ENCODE measurements at regions not wholly inside any gene's neighbourhood (a gene's known extent, or its start where the extent isn't known, plus 50 kb on each side); places are given as distances from the start of the nearest gene placed in this dataset.

DNA sequence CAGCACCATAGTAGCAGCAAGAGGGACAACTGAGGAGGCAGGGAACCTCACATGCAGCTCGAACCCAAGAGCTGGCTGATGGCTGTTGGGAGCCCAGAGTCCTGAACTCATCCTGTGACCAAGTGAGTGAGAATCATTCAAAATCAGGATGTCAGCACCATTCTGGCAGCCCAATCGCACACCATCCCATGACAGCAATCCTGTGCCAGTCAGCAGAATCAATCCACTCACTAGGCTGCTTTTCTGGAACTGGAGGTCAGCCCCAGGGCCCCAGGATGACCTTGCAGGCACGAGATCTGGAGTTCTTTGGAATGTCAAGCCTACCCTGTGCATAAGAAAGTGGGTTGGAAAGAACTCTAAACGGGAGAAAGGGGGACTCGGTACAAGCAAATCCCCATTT lies 67.8 kb upstream of the TAF11L2 start:
- no peak for DNase-seq (ENCODE audit: low read depth)
- TF ChIP-seq, protein P1, sequence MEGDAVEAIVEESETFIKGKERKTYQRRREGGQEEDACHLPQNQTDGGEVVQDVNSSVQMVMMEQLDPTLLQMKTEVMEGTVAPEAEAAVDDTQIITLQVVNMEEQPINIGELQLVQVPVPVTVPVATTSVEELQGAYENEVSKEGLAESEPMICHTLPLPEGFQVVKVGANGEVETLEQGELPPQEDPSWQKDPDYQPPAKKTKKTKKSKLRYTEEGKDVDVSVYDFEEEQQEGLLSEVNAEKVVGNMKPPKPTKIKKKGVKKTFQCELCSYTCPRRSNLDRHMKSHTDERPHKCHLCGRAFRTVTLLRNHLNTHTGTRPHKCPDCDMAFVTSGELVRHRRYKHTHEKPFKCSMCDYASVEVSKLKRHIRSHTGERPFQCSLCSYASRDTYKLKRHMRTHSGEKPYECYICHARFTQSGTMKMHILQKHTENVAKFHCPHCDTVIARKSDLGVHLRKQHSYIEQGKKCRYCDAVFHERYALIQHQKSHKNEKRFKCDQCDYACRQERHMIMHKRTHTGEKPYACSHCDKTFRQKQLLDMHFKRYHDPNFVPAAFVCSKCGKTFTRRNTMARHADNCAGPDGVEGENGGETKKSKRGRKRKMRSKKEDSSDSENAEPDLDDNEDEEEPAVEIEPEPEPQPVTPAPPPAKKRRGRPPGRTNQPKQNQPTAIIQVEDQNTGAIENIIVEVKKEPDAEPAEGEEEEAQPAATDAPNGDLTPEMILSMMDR (IDR thresholded peaks at IDR 0.05; ENCODE audit: insufficient read depth, low read depth, low read length) = no peak
- no peak overlapping the region for H3K4me3 ChIP-seq (ENCODE audit: low read depth, low read length)

DNA sequence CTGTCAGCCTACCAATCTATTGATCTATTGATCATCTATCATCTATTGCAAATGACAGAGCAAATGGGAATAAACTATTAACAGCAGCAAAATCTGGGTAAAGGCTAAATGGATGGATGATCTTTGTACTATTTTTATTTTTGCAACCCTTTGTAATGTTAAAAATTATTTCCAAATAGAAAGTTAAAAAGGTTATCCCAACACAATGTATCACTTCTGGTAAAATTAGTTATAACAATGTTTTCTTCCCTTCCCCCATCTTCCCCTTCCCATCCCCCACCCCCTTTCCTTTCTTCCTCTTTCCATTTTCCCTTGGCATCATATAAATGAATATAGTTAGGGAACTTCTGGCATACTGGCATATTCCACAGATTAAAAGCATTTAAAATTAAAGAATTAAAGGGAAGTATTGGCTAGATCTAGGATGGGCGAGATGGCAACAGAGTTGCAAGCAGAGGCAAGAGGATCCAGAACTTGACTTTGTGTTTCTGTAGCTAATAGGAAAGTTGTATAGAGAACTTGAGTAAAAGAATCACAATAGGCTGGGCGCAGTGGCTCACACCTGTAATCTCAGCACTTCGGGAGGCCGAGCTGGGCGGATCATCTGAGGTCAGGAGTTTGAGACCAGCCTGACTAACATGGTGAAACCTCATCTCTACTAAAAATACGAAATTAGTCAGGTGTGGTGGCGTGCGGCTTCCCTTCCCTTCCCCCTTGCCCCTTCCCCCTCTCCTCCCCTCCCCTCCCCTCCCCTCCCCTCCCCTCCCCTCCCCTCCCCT lies 66.6 kb upstream of the TAF11L2 start:
- no peak overlapping the region for H3K4me3 ChIP-seq (ENCODE audit: low read depth, low read length)
- TF ChIP-seq, protein P1 (IDR thresholded peaks at IDR 0.05; ENCODE audit: insufficient read depth, low read depth, low read length) = no peak
- no peak for DNase-seq (ENCODE audit: low read depth)

DNA sequence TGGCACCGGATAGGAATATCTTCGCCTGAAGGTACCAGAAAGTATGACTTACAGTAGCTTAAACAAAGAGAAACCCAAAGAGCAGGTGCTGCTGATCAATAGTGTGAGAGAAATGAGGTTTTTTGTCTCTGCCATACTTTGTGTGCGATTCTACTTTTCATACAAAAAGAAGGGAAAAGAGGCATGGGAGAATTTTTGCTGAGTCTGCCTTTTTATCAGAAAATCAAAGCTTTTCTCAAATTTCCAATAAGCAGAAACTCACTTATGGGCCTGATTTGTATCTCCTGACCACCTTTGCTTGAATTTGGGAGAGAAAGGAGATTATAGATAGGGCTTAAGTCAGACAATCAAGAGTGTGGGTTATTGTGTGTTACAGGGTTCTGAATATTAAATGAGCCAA lies 65.5 kb upstream of the TAF11L2 start:
- TF ChIP-seq, protein P1 (IDR thresholded peaks at IDR 0.05; ENCODE audit: insufficient read depth, low read depth, low read length) = no peak
- no peak overlapping the region for H3K4me3 ChIP-seq (ENCODE audit: low read depth, low read length)
- no peak for DNase-seq (ENCODE audit: low read depth)

DNA sequence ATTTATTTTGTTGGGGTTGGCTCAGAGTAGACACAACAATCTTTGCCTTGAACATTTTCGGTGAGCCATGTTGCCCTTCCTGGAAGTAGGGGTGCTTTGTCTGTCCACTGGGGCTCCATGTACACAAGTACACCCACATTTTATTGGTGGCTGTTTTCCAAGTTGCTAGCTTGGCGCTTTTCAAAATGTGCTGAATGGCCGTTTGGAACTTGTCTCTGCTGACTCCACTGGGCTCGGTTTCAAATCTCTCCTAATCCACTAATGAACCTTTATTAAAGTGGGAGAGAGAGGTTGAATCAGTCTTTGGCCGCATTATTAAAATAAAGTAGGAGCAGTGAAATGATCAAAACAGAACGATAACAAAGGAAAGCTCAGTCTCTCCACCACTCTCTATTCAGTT lies 64.6 kb upstream of the TAF11L2 start:
- no peak for DNase-seq (ENCODE audit: low read depth)
- no peak overlapping the region for H3K4me3 ChIP-seq (ENCODE audit: low read depth, low read length)
- TF ChIP-seq, protein P1 (IDR thresholded peaks at IDR 0.05; ENCODE audit: insufficient read depth, low read depth, low read length) = no peak

DNA sequence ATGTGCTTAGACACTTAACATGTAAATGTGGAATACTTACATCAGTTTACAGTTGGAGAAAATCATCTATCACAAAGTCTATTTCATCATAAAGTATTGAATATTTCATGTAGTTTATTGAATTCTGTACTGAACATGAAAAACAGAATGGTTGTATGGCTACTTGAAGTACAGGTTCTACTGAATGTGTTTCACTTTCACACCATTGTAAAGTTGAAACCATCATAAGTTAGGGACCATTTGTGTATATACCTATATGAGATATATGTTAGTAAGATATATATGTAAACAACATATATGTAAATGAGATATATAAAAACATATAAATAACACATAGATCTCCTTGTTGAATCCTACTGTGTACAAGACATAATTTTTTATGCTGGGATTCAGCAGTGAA lies 63.0 kb upstream of the TAF11L2 start:
- TF ChIP-seq, protein P1 (IDR thresholded peaks at IDR 0.05; ENCODE audit: insufficient read depth, low read depth, low read length) = no peak
- DNase-seq (ENCODE audit: low read depth) = no peak
- H3K4me3 ChIP-seq (ENCODE audit: low read depth, low read length) = no peak overlapping the region

DNA sequence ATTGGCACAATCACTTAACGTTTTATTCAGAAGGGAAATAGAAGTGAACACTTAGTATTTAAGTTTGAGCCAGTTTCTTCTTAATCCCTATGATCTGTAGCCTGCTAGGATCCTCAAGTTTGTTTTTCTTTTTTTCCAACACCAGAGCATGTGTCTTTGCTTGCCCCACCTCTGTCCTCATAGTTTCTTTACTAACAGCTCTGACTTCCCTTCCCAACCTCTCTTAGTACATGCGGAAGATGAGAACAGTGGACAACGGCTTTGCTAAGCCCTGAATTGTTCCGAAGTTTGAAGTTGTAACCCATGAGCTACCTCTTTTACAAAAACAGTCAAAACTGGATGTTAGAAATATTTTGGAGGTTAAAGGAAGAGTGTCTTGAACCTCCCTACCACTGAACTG lies 61.7 kb upstream of the TAF11L2 start:
- TF ChIP-seq, protein P1 (IDR thresholded peaks at IDR 0.05; ENCODE audit: insufficient read depth, low read depth, low read length) = no peak
- peak; percentile 69 for DNase-seq (ENCODE audit: low read depth)
- H3K4me3 ChIP-seq (ENCODE audit: low read depth, low read length) = peak overlapping the region; percentile 41

DNA sequence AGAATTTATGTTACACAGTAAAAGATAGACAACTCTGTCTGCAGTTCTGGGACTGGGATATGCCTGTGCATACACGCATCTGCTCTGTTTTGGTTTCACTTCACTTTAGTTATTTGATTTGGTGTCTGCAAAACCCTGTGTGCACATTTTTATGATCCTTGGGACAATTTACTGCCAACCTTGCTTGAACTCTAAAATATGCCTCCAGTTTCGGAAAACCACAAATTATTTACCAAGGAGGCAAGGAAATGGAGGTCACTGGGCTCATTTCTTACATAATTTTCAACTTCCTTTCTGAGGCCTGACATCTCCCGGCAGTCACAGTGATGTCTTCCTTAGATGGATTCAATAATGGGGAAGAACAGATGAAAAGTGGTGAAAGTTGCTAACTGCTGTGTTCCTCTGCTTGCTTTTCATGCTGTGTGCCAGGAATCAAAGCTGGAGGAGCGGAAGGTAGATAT lies 61.2 kb upstream of the TAF11L2 start:
- DNase-seq (ENCODE audit: low read depth) = peak; percentile 89
- peak overlapping the region; percentile 41 for H3K4me3 ChIP-seq (ENCODE audit: low read depth, low read length)
- TF ChIP-seq, protein P1 (IDR thresholded peaks at IDR 0.05; ENCODE audit: insufficient read depth, low read depth, low read length) = no peak

Measured in fibroblast of villous mesenchyme (primary cell).